Fibroblast of skin of back (primary cell): ENCODE measurements at regions not wholly inside any gene's neighbourhood (a gene's known extent, or its start where the extent isn't known, plus 50 kb on each side); places are given as distances from the start of the nearest gene placed in this dataset.
A peak's percentile ranks its signal among the peaks of the same experiment; 100 is the strongest.
"Not testable (repeated sequence)": the region's sequence is repeated elsewhere in the genome, so short reads cannot be mapped to it uniquely, and the experiment has no call there.

ENCODE experiments used
- DNase-seq: peaks from one replicate; pipeline ENCODE4 v3.0.0-alpha.2; 2013

DNA sequence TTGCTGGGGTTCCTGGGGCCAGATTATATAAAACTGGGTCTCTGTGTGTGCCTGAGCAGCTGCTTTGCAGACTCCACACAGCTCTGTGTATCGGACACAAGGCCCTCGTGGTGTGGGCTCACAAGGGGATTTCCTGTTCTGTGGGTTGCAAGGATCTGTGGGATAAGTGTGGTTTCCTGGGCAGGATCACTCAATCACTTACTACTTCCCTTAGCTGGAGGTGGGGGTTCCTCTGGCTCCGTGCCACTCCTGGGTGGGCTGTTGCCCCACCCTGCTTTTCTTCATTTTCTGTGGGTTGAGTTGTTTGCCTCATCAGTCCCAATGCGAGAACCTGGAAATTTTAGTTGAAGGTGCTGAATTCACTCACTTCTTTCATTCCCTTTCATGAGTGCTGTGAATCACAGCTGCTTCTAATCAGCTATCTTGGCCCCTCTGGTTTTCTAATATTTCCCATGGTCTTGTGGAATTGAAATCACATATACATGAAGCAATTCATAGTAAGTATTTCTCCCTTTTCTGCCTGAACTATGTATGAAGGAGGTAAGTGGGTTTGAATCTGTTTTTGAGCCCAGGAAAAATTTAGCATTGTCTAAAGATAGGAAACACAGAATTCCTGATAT, 196.3 kb downstream of the DCDC2C start:
- DNase-seq = no peak

DNA sequence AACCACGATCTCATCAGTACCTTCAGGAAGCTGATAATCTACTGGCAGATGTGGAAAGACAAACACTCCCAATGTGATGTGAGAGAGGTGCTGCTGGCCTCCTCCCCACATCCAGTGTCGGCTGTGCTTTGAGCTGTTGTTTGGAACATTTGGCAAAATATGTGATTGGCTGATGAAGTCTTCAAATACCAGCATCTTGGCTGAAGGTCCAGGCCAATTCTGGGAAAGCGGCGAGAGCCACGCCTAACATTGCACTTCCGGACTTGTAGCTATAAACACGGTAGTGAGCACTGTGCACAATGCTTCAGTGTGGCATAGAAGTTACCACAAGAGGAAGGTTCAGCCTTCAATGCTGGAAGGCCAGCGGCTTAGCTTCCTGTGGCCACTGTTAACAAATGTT, 198.8 kb downstream of the DCDC2C start:
- DNase-seq = no peak

DNA sequence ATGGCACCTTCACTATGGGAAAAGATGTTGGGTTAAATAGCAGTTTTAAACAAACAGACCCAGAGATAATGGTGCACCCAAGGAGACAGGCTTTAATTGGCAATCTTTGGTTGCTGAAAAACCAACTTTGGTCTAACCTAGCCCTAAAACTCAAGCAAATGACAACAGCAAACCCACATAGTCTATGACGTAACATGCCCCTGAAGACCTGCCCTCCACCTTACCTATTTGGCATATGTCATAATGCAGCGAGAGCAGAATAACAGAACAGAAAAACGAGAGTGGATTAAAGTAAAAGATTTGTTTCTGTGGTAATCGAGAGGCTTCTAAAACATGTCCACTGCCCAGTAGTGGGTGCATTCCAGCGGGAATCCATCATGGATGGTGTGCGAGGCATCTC, 200.7 kb downstream of the DCDC2C start:
- no peak for DNase-seq

DNA sequence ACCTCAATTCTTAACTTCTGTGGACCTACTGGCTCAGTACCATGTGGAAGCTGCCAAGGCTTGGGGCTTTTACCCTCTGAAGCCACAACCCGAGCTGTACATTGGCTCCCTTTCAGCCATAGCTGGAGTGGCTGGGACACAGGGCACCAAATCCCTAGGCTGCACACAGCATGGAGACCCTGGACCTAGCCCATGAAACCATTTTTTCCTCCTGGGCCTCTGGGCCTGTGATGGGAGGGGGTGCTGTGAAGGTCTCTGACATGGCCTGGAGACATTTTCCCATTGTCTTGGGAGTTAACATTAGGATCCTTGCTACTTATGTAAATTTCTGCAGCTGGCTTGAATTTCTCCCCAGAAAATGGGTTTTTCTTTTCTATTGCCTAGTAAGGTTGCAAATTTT, 205.1 kb downstream of the DCDC2C start:
- not testable (repeated sequence) for DNase-seq

DNA sequence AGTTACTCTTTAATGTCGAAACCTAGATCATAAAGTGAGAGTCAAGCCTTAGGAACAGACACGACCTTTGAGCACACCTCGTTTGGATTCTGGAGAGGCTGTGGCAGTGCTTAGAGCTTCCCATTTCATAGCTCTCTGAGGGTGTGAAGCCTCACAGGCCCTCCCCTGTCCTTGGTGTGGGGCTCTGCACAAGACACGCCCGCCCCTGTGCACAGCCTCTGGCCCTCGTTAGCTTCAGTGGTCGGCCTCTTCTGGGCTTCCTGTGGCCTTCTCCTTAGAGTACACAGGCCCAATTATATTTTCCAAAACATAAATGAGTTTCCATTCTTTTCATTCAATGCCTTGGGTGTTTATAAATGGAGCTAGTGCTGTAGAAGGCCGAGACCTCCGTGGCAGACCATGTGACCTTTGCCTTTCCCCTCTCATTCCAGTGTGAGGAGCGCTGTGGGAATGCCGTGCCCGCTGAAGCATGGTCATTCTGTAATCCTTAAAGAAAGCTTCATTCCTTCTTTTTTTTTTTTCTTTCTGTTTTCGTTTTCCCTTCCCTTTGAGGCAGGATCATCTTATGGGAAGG, 208.6 kb downstream of the DCDC2C start:
- DNase-seq = no peak

DNA sequence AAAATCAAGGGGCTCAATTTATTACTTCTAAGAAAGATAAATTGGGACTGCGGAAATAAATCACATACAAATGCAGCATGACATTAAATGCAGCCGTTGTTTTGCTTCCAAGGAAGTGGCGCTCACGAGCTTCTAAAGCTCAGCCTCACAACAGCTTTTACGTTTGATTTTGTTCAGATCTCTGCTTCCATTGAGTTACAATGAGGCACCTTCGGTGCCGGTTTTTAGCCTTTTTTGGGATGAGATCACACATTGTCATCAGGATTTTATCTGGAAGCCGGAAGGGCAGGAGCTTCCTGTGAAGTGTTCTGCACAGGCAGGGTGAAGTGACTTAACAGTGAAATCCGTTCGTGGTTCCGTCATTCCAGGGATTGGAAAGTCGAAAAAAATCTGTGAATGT, 209.8 kb downstream of the DCDC2C start:
- no peak for DNase-seq

DNA sequence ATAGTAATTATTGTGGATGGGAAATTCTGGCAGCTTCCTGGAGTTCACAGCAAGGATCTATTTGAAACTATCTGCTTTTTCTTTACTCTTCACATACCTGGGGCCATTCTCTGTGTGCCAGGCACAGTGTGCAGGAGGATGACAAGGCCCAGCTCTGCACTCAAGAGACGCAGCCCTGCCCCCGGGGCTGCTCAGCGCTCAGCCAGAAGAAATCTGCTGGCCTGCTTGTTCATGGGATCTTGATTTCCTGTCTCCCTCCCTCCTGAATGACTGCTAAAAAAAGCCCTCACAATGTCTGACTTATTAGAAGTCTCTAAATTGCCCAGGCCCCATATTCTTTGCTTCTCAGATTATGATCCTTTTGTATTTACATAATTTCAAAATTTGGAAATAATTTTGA, 210.9 kb downstream of the DCDC2C start:
- DNase-seq = peak; percentile 8

DNA sequence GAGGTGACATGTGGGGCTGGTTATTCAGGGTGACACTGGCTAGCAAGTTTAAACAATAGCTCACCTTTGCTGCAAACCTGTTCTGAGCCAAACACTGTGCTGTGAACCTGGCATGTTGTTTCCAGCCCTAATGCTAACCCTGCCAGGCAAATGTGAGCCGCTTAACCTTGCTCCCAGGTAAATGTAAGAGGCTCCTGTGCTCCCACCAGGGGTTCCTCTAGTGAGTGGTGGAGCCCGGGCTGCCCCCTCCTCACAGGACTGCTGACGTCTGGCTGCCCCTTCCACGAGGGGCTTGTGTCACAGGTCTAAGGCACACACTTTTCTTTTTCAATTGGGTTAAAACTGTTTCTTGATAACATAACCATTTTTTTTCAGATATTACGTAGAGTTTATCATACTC, 223.7 kb downstream of the DCDC2C start:
- DNase-seq = no peak

DNA sequence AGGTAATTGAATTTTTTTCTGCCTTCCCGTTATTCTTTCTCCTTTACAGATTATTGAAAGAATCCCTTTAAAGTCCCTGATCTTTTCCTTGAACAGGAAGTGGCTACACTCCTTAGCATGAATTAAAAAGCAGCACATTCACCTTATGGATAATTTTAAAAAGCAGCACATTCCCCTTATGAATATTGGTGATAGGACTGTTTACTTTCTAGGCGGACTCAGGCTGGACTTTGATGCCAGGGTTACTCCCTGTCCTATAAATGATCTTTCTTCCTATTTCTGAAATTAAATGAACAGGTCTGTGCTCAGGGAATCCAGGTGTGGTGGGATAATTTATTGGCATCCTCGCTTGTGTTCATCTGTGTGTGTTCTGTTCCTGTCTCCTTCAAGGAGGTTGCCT, 226.0 kb downstream of the DCDC2C start:
- DNase-seq = no peak

DNA sequence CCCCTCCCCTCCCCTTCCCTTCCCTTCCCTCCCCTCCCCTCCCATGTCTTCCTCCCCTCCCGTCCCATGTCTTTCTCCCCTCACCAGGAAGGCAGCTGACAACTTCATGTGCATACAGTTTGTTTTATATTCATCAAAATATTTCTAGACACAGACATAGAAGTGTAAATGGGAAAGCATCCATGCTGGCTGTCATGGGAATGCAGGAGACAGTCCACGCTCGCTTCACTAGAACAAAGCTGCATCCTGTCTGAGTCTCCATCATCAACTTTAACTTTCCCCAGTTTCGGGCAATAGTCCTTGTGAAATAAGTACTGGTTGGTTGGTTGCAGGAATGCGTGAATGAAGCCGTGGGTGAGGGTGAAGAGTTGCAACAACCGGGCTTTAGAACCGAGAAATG, 226.9 kb downstream of the DCDC2C start:
- no peak for DNase-seq

DNA sequence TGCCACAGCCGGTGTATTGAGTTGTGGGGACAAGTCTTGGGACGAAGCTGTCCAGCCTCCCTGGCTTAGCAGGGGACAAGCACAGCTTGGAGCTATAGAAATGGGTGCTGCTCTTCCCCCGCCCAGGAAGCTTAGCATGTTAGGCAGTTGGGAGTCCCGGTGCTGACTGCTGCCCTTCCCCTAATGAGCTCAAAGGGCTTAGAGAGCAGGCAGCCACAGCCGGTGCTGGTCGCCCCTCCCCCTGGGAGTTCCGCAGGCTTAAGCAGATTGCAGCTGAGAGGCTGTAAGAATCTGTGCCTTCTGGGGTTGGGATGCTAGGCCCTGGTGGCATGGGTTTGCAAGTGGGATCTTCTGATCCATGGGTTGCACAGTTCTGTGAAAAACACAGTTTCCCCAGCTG, 237.3 kb downstream of the DCDC2C start:
- no peak for DNase-seq

DNA sequence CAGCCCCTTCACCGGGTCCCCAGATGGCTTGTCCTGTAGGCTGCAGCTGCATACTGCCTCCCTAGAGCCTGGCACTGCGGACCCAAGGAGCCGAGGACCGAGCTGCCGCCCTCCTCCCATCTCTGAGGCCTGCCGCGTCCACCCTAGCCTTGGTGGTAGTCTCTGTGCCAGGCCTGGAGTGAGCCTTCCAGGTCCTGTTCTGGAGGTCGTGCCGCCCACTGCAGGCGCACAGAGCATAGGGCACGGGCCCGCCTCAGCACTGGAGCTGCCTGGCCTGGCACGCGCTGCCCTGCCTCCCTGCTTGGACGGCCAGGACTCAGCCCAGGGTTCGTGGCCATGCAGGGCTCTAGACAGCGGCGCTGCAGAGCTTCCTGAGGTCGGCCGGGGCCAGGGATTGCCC, 239.5 kb downstream of the DCDC2C start:
- DNase-seq = no peak

DNA sequence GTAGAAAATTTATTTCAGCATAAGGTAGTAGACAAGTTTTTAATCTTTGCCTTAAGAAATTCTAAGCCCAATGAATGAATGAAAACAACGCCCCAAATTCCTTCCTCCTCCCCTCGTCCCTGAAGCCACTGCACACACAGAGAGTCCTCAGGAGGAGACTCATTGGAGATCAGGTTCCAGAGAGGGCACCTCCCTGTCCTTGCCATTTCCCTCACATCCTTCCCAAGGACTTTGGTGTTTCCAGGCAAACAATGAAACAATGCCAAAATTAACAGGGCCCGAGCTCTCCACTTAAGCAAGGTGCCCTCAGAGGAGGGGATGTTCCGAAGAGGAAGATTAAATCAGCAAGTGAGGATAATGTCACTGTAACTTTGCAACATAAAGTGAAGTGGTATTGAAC, 240.7 kb downstream of the DCDC2C start:
- DNase-seq = no peak

DNA sequence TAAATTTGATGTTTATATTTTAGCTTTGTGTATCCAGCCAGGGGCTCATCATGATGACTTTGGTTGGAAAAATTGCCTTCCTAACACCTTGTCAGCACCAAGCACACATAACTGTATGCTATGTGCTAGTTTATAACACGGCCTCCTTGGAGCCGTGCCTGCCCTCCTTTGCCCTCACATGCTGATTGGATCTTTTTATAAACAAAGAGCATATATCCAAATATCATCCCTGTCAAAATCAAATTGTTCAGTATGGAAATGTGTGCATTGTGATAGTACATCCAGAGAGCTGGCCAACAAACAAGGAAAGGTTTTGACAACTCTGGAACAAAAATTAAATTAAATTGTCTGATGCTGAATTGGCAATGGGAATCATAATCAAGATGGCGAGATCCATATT, 241.5 kb downstream of the DCDC2C start:
- no peak for DNase-seq

DNA sequence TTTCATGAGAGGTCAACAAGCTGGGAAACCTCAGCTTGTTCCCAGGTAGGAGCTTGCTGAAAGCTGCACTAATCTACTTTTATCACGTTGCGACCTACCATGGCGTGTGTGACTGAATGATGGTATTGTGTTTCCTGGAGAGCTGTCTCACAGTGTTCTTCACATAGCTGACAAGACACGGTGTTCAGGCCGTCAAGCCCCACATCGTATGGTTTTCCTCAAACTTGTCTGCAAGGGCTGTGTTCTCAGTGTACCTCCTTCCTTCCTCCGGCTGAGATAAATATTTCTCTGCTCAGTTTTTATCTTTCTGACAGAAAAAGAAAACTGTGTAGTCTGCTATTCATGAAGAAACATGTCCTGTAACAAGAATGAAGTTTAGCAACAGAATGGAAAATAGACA, 244.8 kb downstream of the DCDC2C start:
- DNase-seq = no peak

DNA sequence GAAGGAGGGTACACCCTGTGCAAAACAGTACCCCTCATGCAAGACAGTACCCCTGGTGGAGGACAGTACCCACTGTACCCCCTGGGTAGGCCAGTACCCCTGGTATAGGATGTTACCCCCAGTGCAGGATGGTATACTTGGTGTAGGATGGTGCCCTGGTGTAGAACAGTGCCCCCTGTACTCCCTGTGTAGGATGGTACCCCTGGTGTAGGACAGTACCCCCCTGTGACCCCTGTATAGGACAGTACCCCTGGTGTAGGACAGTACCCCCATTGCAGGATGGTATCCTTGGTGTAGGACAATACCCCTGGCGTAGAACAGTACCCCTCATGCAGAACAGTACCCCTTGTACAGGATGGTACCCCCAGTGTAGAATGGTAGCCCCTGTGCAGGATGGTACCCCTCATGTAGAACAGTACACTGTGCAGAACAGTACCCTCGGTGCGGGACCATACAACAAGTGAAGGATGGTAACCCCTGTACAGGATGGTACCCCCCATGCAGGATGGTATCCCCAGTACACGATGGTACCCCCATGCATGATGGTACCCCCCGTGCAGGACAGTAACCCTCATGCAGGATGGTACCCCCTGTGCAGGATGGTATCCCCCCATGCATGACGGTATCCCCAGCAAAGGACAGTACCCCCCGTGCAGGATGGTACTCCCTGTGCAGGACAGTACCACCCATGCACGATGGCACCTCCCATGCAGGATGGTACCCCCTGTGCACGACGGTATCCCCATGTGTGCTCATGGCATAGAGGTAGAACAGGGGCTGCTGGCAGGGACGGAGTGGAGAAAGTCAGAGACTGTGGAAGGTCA, 248.0 kb downstream of the DCDC2C start:
- DNase-seq = no peak

DNA sequence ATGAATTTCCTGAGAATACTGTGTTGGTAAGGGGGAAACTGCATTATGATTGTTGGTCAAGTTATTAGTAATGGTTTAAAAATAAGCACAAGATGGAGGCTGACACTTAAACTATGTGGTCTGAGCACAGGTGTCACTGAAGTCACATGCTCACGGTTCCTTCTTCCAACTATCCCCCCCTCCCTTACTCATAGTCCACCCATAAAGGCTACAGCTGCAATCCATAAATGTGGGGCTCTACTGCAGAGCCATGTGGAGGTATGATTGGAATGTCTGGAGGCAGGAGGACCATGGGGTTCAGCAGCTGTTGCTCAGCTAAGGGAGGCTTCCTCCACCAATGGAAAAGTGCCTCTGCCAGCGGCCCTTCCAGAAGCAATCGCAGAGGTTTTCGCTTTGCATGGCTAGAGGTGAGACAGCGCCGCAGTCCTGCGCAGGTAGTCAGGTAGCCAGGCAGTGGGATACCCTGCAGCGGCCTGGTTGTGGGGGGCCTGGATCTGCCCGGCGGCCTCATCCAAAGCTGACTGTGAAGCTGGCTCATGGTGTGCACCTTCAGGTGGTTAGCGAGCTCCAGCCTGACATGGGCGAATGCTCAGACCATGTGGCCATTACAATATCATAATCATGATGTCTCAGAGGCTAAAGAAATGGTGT, 249.6 kb downstream of the DCDC2C start:
- DNase-seq = no peak

DNA sequence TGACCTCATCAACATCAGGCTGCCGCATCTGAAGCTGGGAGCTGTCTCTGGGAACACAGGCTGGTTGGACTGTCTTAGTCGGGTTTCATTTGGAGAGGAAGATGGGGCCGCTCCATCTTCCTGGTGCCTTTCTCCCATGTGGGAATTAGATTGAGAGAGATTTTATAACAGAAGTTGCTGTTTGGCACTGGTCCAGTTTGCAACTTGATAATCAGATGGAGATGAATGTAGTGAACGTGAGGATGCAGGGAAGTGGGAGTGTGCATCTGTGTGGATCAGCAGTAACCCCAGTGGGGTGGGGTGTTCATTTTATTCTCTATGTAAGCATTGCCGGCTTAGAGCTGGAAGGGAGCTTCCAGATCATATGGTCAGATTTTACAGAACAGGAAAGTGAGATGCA, 250.9 kb downstream of the DCDC2C start:
- no peak for DNase-seq

DNA sequence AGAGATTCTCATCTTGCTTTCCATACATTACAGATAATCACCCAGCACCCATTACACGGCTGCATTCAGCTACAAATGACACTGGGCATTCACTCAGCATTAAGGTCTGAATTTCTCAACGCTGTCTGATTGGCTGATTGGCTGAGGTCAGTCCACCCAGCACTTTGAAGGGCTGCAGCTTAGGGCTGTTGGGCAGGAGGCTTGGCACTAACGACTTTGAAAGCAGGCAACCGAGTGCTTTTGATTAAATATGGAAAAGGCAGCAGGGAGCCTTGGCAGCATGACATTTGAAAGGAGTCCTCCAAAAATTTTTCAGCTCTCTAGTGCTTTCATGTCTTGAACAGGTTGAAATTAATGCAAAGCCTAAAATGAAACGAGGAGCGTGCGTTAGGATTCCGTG, 253.0 kb downstream of the DCDC2C start:
- DNase-seq = no peak

DNA sequence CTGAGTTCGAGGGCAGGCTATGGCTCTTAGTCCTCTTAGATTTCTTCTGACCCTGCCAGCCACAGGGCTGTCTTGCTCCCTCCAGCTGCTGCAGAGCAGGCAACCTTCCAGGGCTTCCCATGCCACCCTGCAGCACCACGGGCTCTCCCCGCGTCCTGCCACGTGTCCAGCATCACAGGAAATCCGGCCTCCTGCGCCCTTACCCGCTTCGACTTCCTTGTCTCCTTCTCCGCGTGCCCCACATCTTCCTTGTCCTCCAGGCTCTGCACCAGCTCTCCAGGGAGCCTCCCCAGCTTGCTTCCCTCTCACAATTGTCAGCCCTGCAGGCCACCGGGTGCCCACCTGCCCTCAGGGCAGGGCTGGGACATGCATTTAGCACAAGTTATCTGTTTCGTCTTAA, 253.5 kb downstream of the DCDC2C start:
- DNase-seq = no peak

DNA sequence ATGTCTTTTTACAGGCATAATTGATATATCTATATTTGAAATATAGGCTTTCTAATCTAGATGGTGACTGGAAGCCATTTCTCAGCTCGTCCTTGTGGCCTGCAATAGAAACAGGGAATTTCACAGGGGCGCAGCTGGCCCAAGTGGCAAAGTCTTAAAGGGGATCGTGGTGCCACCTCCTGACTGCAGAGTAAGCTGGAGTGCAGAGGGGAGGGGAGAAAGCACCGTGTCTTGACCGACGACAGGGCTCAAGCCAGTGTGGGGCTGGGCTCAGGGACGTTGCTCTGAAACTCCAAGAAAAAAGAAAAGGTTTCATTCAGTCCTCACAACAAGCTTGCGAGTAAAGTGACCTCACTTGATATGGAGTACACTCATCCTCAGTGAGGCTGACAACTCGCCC, 255.1 kb downstream of the DCDC2C start:
- DNase-seq = no peak

DNA sequence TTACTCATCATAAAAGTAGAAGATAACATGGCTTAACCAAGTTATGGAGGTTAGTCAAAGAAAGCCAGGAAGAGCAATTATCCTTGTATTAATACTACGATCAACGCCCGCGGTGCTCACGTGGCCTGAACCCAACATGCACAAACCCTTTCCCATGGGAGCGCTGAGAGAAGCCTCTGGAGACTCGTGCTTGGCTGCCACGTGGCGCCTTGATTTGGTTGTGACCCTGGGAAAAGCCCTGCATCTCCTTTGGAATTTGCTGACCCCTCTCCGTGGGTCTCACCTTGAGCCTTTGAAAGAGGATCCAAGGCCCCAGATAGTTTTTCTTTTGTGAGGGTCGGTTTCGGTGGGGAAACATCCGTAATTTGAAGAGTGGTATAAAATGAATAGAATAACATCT, 255.6 kb downstream of the DCDC2C start:
- no peak for DNase-seq

DNA sequence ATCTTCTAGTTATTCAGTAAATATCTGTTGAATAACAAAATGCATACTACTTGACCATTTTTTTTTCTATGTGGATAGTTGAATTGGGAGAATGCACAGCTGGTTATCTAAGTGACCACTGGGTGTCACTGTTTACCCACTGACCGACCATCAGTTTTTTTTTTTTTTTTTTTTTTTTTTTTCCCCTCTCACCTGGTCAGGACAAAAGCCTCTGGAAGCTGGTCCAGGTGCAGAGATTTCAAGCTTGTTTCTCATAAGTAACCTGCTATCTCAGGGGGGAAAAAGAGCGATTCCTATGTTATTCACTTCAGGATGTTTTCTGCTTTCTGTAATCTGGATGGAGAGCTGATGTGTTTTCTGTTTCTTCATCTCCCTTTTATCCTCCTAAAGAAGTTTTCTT, 256.0 kb downstream of the DCDC2C start:
- peak; percentile 20 for DNase-seq

DNA sequence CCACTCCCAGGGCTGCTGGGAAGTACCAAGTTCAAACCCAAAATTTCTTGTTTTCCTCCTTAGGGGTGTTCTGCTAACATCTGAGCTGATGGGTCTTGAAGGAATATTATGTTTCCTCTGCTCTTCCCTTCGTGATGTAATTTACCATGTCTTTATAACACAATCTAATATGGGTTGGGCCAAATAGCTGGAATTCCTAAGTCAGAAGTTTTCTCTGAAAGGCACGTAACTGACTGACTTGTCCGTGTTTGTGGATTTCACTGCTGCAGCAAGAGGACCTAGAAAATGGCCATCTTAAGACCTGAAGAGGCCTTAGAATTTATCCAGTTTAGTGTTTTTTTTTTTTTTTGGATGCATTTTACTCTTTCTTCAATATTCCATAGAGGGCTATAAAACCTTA, 256.7 kb downstream of the DCDC2C start:
- peak; percentile 20 for DNase-seq
